Fibroblast of lung (primary cell): ENCODE measurements at regions not wholly inside any gene's neighbourhood (a gene's known extent, or its start where the extent isn't known, plus 50 kb on each side); places are given as distances from the start of the nearest gene placed in this dataset.

ENCODE experiments used
- DNase-seq, 2 donors: peaks; one replicate each; pipeline versions ENCODE4 v3.0.0 to v3.0.0-alpha.2; 2010; ENCODE audit warnings: low read depth in 2 of 2
- H2AFZ ChIP-seq: 2 replicates; pipeline ENCODE4 v1.5.1; 2012; ENCODE audit warnings: low read length, control low read depth, inconsistent platforms
- H3K27ac ChIP-seq: 2 replicates; pipeline ENCODE4 v1.5.1; 2011; ENCODE audit warnings: low read length, control low read depth; ENCODE audit not compliant: insufficient read depth
- H3K27me3 ChIP-seq: 2 replicates; pipeline ENCODE4 v1.5.1; 2011; ENCODE audit warnings: mild to moderate bottlenecking, low read length; ENCODE audit not compliant: control insufficient read depth, insufficient read depth
- H3K36me3 ChIP-seq: 2 replicates; pipeline ENCODE4 v1.5.1; 2011; ENCODE audit warnings: low read length; ENCODE audit not compliant: control insufficient read depth, insufficient read depth
- H3K4me1 ChIP-seq: 2 replicates; pipeline ENCODE4 v1.5.1; 2011; ENCODE audit warnings: low read length; ENCODE audit not compliant: control insufficient read depth, insufficient read depth; ENCODE audit errors: extremely low read depth
- H3K4me2 ChIP-seq: 2 replicates; pipeline ENCODE4 v1.5.1; 2011; ENCODE audit warnings: low read length, control low read depth; ENCODE audit not compliant: insufficient read depth; ENCODE audit errors: extremely low read depth
- H3K4me3 ChIP-seq, 4 experiments: fragments of 200-600 bp in 1 of 4; sonication (generic) in 1 of 4; replicated peaks in 1 of 4; 2 replicates each; pipeline ENCODE4 v1.5.1; 2011 to 2016; ENCODE audit warnings: low read length in 4 of 4, low read depth in 3 of 4, mild to moderate bottlenecking in 3 of 4, control low read depth in 2 of 4, inconsistent platforms in 1 of 4, mixed read lengths in 1 of 4; ENCODE audit not compliant: insufficient read depth in 1 of 4; ENCODE audit errors: control extremely low read depth in 1 of 4
- H3K79me2 ChIP-seq: 2 replicates; pipeline ENCODE4 v1.5.1; 2012; ENCODE audit warnings: mild to moderate bottlenecking, low read length, inconsistent platforms; ENCODE audit not compliant: control insufficient read depth, insufficient read depth
- H3K9ac ChIP-seq: 2 replicates; pipeline ENCODE4 v1.5.1; 2011; ENCODE audit warnings: mild to moderate bottlenecking, low read length, control low read depth; ENCODE audit not compliant: insufficient read depth
- H3K9me3 ChIP-seq: 2 replicates; pipeline ENCODE4 v1.5.1; 2012; ENCODE audit warnings: low read depth, low read length; ENCODE audit not compliant: control insufficient read depth, insufficient read depth
- H4K20me1 ChIP-seq: 2 replicates; pipeline ENCODE4 v1.5.1; 2011; ENCODE audit warnings: low read length; ENCODE audit not compliant: control insufficient read depth, insufficient read depth; ENCODE audit errors: extremely low read depth
- EZH2 ChIP-seq: IDR thresholded peaks from 2 replicates; pipeline ENCODE4 v1.5.1; 2012; ENCODE audit warnings: low read length, control low read depth, mild to moderate bottlenecking; ENCODE audit errors: missing control alignments
- TF ChIP-seq, protein P1 (sequence below), 2 donors: IDR thresholded peaks in 1 of 2; conservative IDR thresholded peaks in 1 of 2; 1 replicate in 1 of 2; 2 replicates in 1 of 2; pipeline ENCODE4 v1.5.1; 2011 to 2012; ENCODE audit warnings: low read length in 2 of 2, control low read depth in 1 of 2, inconsistent platforms in 1 of 2, low read depth in 1 of 2, mild to moderate bottlenecking in 1 of 2

DNA sequence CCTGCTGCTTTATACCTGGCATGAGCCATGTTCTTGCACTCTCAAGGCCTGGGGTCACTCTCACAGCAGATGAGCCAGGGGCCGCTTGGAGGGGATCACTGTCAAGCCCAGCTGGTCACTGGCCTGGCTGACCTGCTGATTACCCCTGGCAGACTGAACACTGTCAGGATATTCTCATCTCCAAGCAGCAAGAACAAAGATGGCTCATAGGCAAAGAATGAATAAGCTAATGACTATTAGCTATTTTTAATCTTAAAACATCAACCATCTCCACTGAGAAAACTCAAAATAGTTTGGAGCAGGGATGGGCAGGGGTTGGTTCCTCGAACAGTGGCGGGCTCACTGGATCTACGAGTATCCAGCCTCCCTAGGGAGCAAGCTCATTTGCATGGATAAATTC lies 64.4 kb upstream of the ACAN start:
- no peak overlapping the region for H2AFZ ChIP-seq
- H3K79me2 ChIP-seq: no peaks in the 10 kb centered on the region
- no peak for TF ChIP-seq EZH2
- TF ChIP-seq, protein P1, sequence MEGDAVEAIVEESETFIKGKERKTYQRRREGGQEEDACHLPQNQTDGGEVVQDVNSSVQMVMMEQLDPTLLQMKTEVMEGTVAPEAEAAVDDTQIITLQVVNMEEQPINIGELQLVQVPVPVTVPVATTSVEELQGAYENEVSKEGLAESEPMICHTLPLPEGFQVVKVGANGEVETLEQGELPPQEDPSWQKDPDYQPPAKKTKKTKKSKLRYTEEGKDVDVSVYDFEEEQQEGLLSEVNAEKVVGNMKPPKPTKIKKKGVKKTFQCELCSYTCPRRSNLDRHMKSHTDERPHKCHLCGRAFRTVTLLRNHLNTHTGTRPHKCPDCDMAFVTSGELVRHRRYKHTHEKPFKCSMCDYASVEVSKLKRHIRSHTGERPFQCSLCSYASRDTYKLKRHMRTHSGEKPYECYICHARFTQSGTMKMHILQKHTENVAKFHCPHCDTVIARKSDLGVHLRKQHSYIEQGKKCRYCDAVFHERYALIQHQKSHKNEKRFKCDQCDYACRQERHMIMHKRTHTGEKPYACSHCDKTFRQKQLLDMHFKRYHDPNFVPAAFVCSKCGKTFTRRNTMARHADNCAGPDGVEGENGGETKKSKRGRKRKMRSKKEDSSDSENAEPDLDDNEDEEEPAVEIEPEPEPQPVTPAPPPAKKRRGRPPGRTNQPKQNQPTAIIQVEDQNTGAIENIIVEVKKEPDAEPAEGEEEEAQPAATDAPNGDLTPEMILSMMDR (conservative IDR thresholded peaks at IDR 0.05 in 1 of 2, IDR thresholded peaks at IDR 0.05 in 1 of 2; ENCODE audit: low read depth in 1 of 2, low read length in 2 of 2): no peak
- no peak for DNase-seq
- no peak overlapping the region for H3K27ac ChIP-seq
- no peaks in the 10 kb centered on the region for H3K9me3 ChIP-seq
- H3K27me3 ChIP-seq: no peaks in the 10 kb centered on the region
- H4K20me1 ChIP-seq: no peaks in the 10 kb centered on the region
- H3K4me1 ChIP-seq: peaks cover 3% of the 10 kb centered on the region
- H3K9ac ChIP-seq: no peak overlapping the region
- H3K4me2 ChIP-seq: no peak overlapping the region
- no peaks in the 10 kb centered on the region for H3K36me3 ChIP-seq
- no peak overlapping the region for H3K4me3 ChIP-seq

DNA sequence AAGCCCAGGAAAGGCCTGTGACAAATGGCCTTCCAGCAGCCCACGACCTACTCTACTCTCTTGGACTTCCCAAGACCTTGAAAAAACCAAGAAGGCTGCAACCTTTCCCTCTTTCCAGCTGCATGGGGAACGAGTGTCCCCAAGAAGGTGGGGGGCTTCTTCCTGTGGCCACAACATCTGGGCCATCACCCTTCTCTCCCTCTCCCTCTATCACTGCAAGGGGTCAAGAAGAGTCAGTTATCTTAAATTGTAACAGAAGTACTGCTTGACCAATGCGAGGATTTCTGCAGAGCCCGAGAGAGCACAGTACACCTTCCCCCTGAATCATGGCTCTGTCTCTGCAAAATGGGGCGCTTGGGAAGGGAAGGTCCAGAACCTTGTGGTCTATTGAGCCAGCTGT lies 63.7 kb upstream of the ACAN start:
- H3K9me3 ChIP-seq: no peaks in the 10 kb centered on the region
- H3K36me3 ChIP-seq: no peaks in the 10 kb centered on the region
- H3K4me1 ChIP-seq: peaks cover 3% of the 10 kb centered on the region
- no peak overlapping the region for H2AFZ ChIP-seq
- DNase-seq: no peak
- H3K27ac ChIP-seq: no peak overlapping the region
- no peak overlapping the region for H3K4me3 ChIP-seq
- H3K4me2 ChIP-seq: no peak overlapping the region
- H3K79me2 ChIP-seq: no peaks in the 10 kb centered on the region
- H3K9ac ChIP-seq: no peak overlapping the region
- H4K20me1 ChIP-seq: no peaks in the 10 kb centered on the region
- H3K27me3 ChIP-seq: no peaks in the 10 kb centered on the region
- TF ChIP-seq, protein P1 (conservative IDR thresholded peaks at IDR 0.05 in 1 of 2, IDR thresholded peaks at IDR 0.05 in 1 of 2; ENCODE audit: low read depth in 1 of 2, low read length in 2 of 2): no peak
- TF ChIP-seq EZH2: no peak

DNA sequence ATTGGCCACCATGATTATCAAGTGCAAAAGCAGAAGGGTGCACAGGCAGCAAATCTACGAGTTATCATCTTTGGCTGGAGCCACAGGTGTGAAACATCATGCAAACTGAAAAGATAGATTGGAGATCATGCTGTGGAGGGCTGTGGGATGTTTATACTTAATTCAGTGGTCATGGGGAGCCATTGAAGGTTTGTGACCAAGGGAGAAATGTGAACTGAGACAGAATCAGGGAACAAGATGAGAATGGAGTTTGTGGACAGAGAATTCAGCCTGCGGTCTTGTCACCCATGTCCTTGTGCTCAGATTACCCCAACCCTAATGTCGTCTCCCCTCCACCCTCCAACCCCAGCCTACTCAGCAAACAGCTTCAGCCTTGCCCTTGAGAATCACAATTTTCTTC lies 62.9 kb upstream of the ACAN start:
- H3K9ac ChIP-seq: no peak overlapping the region
- no peak overlapping the region for H3K4me3 ChIP-seq
- no peak overlapping the region for H3K4me2 ChIP-seq

More for the DNA sequence above, 62.9 kb upstream of the ACAN start:
- Histone ChIP-seq H2AFZ (no peak overlapping the region), H4K20me1 (no peaks in the 10 kb centered on the region), H3K4me1 (peaks cover 3% of the 10 kb centered on the region), H3K27ac (no peak overlapping the region), H3K27me3 (no peaks in the 10 kb centered on the region), H3K9me3 (no peaks in the 10 kb centered on the region), H3K36me3 (no peaks in the 10 kb centered on the region), H3K79me2 (no peaks in the 10 kb centered on the region)
- TF ChIP-seq, protein P1 (conservative IDR thresholded peaks at IDR 0.05 in 1 of 2, IDR thresholded peaks at IDR 0.05 in 1 of 2; ENCODE audit: low read depth in 1 of 2, low read length in 2 of 2): no peak
- TF ChIP-seq EZH2: no peak
- DNase-seq: no peak
